ENCODE measurements at regions not wholly inside any gene's neighbourhood (a gene's known extent, or its start where the extent isn't known, plus 50 kb on each side); places are given as distances from the start of the nearest gene placed in this dataset.
"Not testable (repeated sequence)": the region's sequence is repeated elsewhere in the genome, so short reads cannot be mapped to it uniquely, and the experiment has no call there.

DNA sequence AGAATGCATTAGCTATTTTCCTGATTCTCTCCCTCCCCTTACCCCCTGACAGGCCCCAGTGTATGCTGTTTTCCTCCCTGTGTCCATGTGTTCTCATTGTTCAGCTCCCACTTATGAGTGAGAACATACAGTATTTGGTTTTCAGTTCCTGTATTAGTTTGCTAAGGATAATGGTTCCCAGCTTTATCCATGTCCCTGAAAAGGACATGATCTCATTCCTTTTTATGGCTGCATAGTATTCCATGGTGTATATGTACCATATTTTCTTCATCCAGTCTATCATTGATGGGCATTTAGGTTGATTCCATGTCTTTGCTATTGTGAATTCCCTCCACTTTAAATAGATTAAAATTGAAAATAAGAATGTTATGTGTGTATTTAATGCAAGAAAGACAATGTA lies 89.9 kb upstream of the CREB1 start:
- TF ChIP-seq EZH2phosphoT487, EZH2 (IDR thresholded peaks at IDR 0.05): not testable (repeated sequence)
- TF ChIP-seq, protein P1, sequence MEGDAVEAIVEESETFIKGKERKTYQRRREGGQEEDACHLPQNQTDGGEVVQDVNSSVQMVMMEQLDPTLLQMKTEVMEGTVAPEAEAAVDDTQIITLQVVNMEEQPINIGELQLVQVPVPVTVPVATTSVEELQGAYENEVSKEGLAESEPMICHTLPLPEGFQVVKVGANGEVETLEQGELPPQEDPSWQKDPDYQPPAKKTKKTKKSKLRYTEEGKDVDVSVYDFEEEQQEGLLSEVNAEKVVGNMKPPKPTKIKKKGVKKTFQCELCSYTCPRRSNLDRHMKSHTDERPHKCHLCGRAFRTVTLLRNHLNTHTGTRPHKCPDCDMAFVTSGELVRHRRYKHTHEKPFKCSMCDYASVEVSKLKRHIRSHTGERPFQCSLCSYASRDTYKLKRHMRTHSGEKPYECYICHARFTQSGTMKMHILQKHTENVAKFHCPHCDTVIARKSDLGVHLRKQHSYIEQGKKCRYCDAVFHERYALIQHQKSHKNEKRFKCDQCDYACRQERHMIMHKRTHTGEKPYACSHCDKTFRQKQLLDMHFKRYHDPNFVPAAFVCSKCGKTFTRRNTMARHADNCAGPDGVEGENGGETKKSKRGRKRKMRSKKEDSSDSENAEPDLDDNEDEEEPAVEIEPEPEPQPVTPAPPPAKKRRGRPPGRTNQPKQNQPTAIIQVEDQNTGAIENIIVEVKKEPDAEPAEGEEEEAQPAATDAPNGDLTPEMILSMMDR (IDR thresholded peaks at IDR 0.05) = not testable (repeated sequence)

Measured in neural progenitor cell (in vitro differentiated cells).